Activated naive CD4-positive, alpha-beta T cell treated with anti-CD3 and anti-CD28 coated beads for 36 hours (primary cell): ENCODE measurements at regions not wholly inside any gene's neighbourhood (a gene's known extent, or its start where the extent isn't known, plus 50 kb on each side); places are given as distances from the start of the nearest gene placed in this dataset.

Experiments used
- CTCF ChIA-PET: fragments of 350-600 bp; sonication (Branson Sonifier 250); formaldehyde crosslinking; loops from one replicate; lab custom pipeline; 2021; ENCODE audit warnings: antibody characterized with exemption; lab: Charles Lee
- DNase-seq: peaks from one replicate; pipeline ENCODE4 v3.0.0-alpha.2; 2020
- H3K27ac Mint-ChIP-seq: one replicate; pipeline ENCODE4 v1.8.0; 2021; ENCODE audit warnings: mild to moderate bottlenecking, mixed read lengths
- H3K27me3 Mint-ChIP-seq: one replicate; pipeline ENCODE4 v1.8.0; 2021; ENCODE audit warnings: low read depth, mixed read lengths
- H3K36me3 Mint-ChIP-seq: one replicate; pipeline ENCODE4 v1.8.0; 2021; ENCODE audit warnings: low read depth, mixed read lengths
- H3K4me1 Mint-ChIP-seq: one replicate; pipeline ENCODE4 v1.8.0; 2021; ENCODE audit warnings: low read depth, mixed read lengths
- H3K4me3 Mint-ChIP-seq: one replicate; pipeline ENCODE4 v1.8.0; 2021; ENCODE audit warnings: mild to moderate bottlenecking, moderate library complexity, mixed read lengths
- H3K9me3 Mint-ChIP-seq: one replicate; pipeline ENCODE4 v1.8.0; 2021; ENCODE audit warnings: mixed read lengths
- intact Hi-C: fragments of 100-400 bp; cut with micrococcal nuclease; formaldehyde crosslinking; loops from one replicate; pipeline ENCODE4 v1.15.1; 2023

DNA sequence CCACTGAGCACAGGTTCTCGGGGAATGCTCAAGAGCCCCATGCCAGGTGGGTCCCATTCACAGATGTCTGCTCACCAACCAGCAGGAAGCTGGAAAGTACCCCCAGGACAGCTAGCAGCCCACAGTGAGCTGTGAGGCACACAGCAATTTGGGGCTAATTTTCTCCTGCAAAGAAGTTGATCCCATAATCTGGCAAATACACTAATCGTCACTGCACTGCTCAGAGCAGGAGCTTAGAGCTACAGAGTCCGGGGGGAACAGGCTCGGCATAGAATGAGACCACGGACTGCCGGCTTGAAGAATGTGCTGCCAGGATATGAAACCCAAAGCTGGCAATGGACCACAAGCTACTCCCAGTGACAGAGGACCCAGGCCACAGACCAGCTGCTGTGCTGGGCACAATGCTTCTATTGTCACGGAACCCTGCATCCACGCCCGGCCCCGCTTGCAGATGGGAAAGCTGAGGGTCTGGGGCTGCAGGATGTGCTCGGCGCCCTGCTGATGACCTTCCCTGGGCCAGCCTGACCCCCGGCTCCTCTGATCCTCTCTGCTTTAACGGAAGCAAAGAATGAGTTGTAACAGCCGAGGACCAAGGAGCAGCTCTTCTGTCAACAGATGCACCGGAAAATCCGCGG, 239.7 kb downstream of the CTTN start:
- no peaks in the 10 kb centered on the region for H3K9me3 Mint-ChIP-seq
- DNase-seq, result no peak
- no peak overlapping the region for H3K27ac Mint-ChIP-seq
- intact Hi-C loops, result no loop called here
- no peaks in the 10 kb centered on the region for H3K4me1 Mint-ChIP-seq
- H3K4me3 Mint-ChIP-seq, result no peak overlapping the region
- no peaks in the 10 kb centered on the region for H3K36me3 Mint-ChIP-seq
- CTCF ChIA-PET, result interaction anchor here (0.6 kb wide), 1 partner anchor 661 kb away, joined by 3 read pairs; no protein-coding TSS in a partner anchor
- H3K27me3 Mint-ChIP-seq, result peaks cover 7% of the 10 kb centered on the region

DNA sequence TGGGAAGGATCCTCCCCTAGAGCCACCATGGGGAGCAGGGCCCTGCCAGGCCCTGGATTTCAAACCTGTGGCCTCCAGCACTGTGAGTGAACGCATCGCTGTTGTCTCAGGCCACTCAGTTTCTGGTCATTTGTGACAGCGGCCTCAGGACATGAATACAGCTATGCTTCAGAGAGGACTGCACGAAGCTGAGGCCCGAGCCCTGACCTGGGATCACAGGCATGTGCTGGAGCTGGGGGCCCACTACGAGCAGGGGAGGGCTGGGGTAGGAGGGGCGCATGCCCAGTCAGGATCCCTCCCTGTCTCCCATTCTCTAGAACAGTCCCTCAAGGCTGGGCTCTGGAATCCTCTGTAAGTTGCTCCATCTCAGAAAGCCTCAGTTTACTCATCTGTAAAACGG, 242.1 kb downstream of the CTTN start:
- CTCF ChIA-PET, result no interaction called here
- no peak overlapping the region for H3K4me3 Mint-ChIP-seq
- DNase-seq, result no peak
- no peaks in the 10 kb centered on the region for H3K4me1 Mint-ChIP-seq
- H3K27me3 Mint-ChIP-seq, result peaks cover 22% of the 10 kb centered on the region
- H3K9me3 Mint-ChIP-seq, result no peaks in the 10 kb centered on the region
- H3K36me3 Mint-ChIP-seq, result no peaks in the 10 kb centered on the region
- intact Hi-C loops, result no loop called here
- no peak overlapping the region for H3K27ac Mint-ChIP-seq

DNA sequence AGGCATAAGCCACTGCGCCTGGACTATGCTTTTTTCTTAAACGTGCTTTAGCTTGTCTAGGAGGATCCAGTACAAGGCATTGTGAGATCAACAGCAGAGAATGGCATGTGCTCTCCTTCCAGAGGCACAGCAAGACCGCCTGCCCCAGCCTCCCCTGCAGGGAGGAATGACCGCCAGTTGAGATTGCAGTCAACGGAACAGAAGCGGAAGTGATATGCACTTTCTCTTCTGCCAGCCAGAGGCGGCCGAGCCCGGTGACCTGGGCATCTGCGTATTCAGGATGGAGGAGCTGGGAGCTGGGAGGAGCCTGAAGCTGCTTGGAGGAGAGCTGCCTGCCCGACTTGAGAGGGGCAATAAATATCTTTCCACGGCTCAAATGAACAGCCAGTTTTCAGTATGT, 243.0 kb downstream of the CTTN start:
- no peaks in the 10 kb centered on the region for H3K36me3 Mint-ChIP-seq
- no peak overlapping the region for H3K4me3 Mint-ChIP-seq
- no peaks in the 10 kb centered on the region for H3K9me3 Mint-ChIP-seq
- no peaks in the 10 kb centered on the region for H3K4me1 Mint-ChIP-seq
- intact Hi-C loops, result no loop called here
- CTCF ChIA-PET, result no interaction called here
- no peak for DNase-seq
- H3K27ac Mint-ChIP-seq, result no peak overlapping the region
- peaks cover 24% of the 10 kb centered on the region for H3K27me3 Mint-ChIP-seq

DNA sequence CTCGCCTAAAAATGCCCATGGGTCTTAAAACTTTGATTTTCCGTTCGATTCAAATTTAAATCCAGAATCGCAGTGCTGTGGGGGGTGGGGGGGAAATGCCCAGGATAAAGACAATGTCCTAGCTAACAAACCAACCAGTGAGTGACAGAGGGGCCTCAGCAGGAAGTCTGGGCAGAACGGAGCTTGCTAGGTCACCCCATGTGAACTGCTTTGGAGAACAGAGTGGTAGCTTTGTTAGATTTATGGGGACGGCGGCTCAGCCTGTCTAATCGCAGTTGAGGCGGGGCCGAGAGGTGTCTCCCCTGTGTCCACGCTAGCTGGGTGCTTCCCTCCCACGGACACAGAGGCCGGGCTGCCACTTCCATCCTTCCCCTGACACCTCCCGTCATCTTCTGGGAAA, 243.9 kb downstream of the CTTN start:
- H3K27ac Mint-ChIP-seq, result no peak overlapping the region
- DNase-seq, result no peak
- no peaks in the 10 kb centered on the region for H3K4me1 Mint-ChIP-seq
- CTCF ChIA-PET, result no interaction called here
- no peaks in the 10 kb centered on the region for H3K36me3 Mint-ChIP-seq
- intact Hi-C loops, result no loop called here
- H3K9me3 Mint-ChIP-seq, result no peaks in the 10 kb centered on the region
- peaks cover 28% of the 10 kb centered on the region for H3K27me3 Mint-ChIP-seq
- H3K4me3 Mint-ChIP-seq, result no peak overlapping the region

GRCh38 chr11:70643642-70644041, 245.3 kb downstream of the CTTN start:
- Mint-ChIP-seq H3K4me1 (no peaks in the 10 kb centered on the region), H3K36me3 (no peaks in the 10 kb centered on the region), H3K27me3 (peaks cover 25% of the 10 kb centered on the region), H3K4me3 (no peak overlapping the region), H3K27ac (no peak overlapping the region), H3K9me3 (no peaks in the 10 kb centered on the region)
- intact Hi-C loops, result no loop called here
- CTCF ChIA-PET, result interaction anchor here (1.2 kb wide), 1 partner anchor 176 kb away, joined by 4 read pairs; no protein-coding TSS in a partner anchor
- DNase-seq, result no peak

DNA sequence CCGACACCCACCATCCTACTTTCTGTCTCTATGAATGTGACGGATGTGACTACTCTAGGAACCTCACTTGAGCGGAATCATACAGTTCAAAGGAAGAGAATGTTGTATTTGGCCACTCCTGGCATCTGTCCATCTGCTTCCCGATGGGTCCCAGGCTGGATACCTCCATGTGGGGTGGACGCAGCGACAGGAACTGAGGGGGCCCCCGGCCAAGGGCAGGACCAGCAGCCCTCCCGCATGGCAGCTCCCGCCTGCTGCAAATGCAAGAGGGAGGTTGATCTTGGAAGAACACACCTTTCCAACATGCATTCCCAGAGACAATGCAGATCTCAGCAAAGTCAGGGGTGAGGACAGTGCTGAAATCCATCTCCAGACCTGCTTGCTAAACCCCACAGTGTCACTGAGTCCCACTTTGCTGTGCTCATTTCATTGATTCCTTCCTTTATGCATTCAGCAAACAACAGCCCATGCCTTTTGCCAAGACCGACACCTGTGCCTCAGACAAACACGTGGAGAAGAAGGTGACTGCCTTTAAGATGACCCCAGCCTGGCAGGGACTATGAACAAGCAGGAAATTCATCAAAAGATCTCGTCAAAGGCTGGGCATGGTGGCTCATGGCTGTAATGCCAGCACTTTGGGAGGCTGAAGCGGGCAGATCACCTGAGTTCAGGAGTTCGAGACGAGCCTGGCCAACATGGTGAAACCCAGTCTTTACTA, 246.2 kb downstream of the CTTN start:
- CTCF ChIA-PET, result interaction anchor here (1.2 kb wide), 1 partner anchor 177 kb away, joined by 4 read pairs; no protein-coding TSS in a partner anchor
- DNase-seq, result no peak
- Mint-ChIP-seq H3K4me1 (no peaks in the 10 kb centered on the region), H3K27ac (no peak overlapping the region), H3K27me3 (peaks cover 25% of the 10 kb centered on the region), H3K4me3 (no peak overlapping the region), H3K9me3 (no peaks in the 10 kb centered on the region), H3K36me3 (no peaks in the 10 kb centered on the region)
- intact Hi-C loops, result no loop called here

DNA sequence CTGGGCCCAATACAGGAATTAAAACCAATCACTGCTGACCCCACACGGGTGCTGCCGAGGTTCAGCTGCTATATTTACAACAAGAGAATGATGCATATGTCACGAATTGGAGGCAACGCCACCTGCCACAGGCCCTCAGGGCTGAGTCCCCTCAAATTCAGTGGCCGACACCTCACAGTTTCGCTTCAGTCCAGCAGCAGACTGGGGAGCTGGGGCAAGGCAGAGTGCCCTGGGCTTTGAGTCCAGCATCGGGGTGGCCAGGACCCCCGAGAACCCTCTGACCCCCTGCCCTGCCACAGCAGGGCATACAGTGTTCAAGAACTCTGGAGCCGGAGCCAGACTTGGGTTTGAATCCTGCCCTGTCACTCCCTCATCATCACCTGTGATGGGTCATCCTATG, 247.2 kb downstream of the CTTN start:
- no peak overlapping the region for H3K27ac Mint-ChIP-seq
- no peak overlapping the region for H3K4me3 Mint-ChIP-seq
- H3K4me1 Mint-ChIP-seq, result no peaks in the 10 kb centered on the region
- CTCF ChIA-PET, result interaction anchor here (0.7 kb wide), 1 partner anchor 573 kb away, joined by 3 read pairs; no protein-coding TSS in a partner anchor
- no peak for DNase-seq
- peaks cover 25% of the 10 kb centered on the region for H3K27me3 Mint-ChIP-seq
- H3K9me3 Mint-ChIP-seq, result peaks cover 2% of the 10 kb centered on the region
- H3K36me3 Mint-ChIP-seq, result no peaks in the 10 kb centered on the region
- intact Hi-C loops, result no loop called here

- peaks cover 25% of the 10 kb centered on the region for H3K27me3 Mint-ChIP-seq
- no peak overlapping the region for H3K4me3 Mint-ChIP-seq
- no peaks in the 10 kb centered on the region for H3K36me3 Mint-ChIP-seq
- H3K9me3 Mint-ChIP-seq, result peaks cover 3% of the 10 kb centered on the region
- H3K27ac Mint-ChIP-seq, result no peak overlapping the region
- CTCF ChIA-PET, result no interaction called here
- DNase-seq, result no peak
- H3K4me1 Mint-ChIP-seq, result no peaks in the 10 kb centered on the region
- intact Hi-C loops, result no loop called here
Observed at GRCh38 chr11:70646272-70647049, 248.1 kb downstream of the CTTN start.

DNA sequence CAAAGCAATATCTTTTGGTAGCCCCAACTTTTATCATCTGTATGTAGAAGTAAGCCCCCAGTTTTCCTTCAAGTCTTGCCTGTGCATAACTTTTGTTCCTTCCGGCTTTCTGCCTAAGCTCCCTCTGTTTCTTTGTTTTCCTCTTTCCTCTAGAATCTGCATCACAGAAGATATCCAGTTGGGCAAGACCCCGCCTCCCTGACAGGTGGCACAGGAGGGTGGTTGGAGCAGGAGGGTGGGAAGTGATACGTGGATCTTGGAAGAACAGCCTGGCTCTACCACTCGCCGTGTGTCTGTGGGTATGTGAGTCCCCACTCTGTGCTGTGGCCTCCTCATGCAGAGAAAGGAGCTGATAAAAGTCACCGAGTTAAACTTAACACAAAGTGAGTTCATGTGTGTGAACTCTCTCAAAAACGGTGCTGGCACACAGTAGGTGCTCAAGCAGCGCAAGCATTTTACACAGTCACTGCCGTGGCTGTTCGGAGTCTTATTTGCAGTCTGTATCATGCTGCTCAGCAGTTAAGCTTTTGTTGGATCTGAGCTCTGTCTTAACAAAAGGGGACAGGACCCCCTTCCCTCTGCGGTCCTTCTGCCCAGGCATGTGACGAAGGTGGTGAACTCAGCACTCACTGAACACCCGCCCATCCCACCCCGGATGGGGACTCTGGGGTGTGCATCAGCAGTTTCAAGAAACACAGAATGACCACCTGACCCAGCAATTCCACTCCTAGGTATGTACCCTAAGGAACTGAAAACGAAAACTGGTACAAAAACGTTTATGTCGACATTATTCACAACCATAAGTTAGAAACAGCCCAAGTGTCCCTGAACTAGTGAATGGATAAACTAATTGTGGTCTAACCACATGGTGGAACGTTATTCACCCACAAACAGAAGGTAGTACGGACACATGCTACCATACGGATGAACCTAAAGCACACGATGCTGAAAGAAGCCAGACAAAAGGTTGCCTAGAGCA, 249.1 kb downstream of the CTTN start:
- Mint-ChIP-seq H3K36me3 (no peaks in the 10 kb centered on the region), H3K9me3 (peaks cover 3% of the 10 kb centered on the region), H3K27me3 (peaks cover 22% of the 10 kb centered on the region), H3K4me3 (no peak overlapping the region), H3K27ac (no peak overlapping the region), H3K4me1 (no peaks in the 10 kb centered on the region)
- DNase-seq, result no peak
- CTCF ChIA-PET, result no interaction called here
- intact Hi-C loops, result no loop called here

DNA sequence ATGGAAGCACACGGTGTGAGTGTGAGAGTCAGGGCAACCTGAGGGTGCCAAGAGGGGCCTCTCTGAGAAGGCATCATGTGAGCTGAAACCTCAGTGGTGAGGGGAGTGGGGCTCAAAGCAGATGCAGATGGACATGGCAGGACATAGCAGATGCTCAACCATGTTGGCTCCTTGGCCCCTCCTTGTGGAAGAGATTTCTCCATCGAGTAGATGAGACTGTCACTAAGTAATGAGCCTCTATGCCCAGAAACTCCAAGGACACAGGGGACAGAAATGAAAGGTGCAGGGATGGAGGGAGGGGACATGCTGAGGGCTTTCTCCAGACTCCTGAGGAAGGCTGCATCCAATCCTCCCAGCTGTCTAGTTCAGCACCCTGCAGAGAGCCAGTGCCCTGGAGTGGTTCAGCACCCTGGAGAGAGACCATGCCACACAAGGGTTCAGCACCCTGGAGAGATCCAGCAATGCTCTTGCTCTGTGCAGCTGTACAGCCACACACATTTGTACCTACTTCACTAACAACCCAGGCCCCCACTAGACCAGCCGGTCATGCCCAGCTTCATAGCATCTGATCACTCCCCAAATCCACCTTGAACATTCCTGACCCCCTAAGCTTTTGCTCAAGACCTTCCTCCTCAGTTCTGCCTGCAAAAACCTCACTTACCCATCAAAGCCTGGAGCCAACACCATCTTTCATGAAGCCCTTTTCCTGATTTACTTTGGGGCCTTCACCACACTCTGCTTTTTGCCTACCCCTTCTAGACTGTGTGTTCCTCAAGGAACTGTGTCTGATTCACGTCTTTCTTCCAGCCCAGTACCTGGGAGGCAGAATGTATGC, 252.0 kb downstream of the CTTN start:
- CTCF ChIA-PET, result no interaction called here
- Mint-ChIP-seq H3K27me3 (peaks cover 7% of the 10 kb centered on the region), H3K9me3 (peaks cover 3% of the 10 kb centered on the region), H3K27ac (no peak overlapping the region), H3K4me1 (no peaks in the 10 kb centered on the region), H3K36me3 (no peaks in the 10 kb centered on the region), H3K4me3 (no peak overlapping the region)
- intact Hi-C loops, result no loop called here
- peak; percentile 71 for DNase-seq

- intact Hi-C loops, result no loop called here
- Mint-ChIP-seq H3K36me3 (no peaks in the 10 kb centered on the region), H3K9me3 (peaks cover 3% of the 10 kb centered on the region), H3K4me3 (no peak overlapping the region), H3K4me1 (no peaks in the 10 kb centered on the region), H3K27me3 (peaks cover 6% of the 10 kb centered on the region), H3K27ac (no peak overlapping the region)
- no peak for DNase-seq
- CTCF ChIA-PET, result no interaction called here
Observed at GRCh38 chr11:70651031-70651430, 252.7 kb downstream of the CTTN start.
